Activated T-cell treated with anti-CD3 and anti-CD28 coated beads for 1 hour (primary cell): ENCODE measurements at regions not wholly inside any gene's neighbourhood (a gene's known extent, or its start where the extent isn't known, plus 50 kb on each side); places are given as distances from the start of the nearest gene placed in this dataset.
"Not testable (repeated sequence)": the region's sequence is repeated elsewhere in the genome, so short reads cannot be mapped to it uniquely, and the experiment has no call there.

Experiments used
- DNase-seq: peaks from one replicate; pipeline ENCODE4 v3.0.0-alpha.2; 2020; ENCODE audit warnings: low read depth

- no peak for DNase-seq
Observed at GRCh38 chr6:137709424-137710236, 157.4 kb upstream of the TNFAIP3 start.

- no peak for DNase-seq
Observed at GRCh38 chr6:137711972-137712371, 155.1 kb upstream of the TNFAIP3 start.

- DNase-seq: no peak
Observed at GRCh38 chr6:137712587-137712986, 154.5 kb upstream of the TNFAIP3 start.

- no peak for DNase-seq
Observed at GRCh38 chr6:137715589-137716045, 151.4 kb upstream of the TNFAIP3 start.

- DNase-seq: peak; percentile 55
Observed at GRCh38 chr6:137717074-137718073, 149.7 kb upstream of the TNFAIP3 start.

- DNase-seq: not testable (repeated sequence)
Observed at GRCh38 chr6:137718903-137719302, 148.2 kb upstream of the TNFAIP3 start.

- no peak for DNase-seq
Observed at GRCh38 chr6:137722749-137723272, 144.2 kb upstream of the TNFAIP3 start.

GRCh38 chr6:137723273-137724017 lies 143.6 kb upstream of the TNFAIP3 start:
- no peak for DNase-seq

GRCh38 chr6:137724018-137724403 lies 143.0 kb upstream of the TNFAIP3 start:
- no peak for DNase-seq

GRCh38 chr6:137724495-137725211 lies 142.4 kb upstream of the TNFAIP3 start:
- DNase-seq: no peak

GRCh38 chr6:137725949-137726348 lies 141.1 kb upstream of the TNFAIP3 start:
- DNase-seq: no peak

- DNase-seq: no peak
Observed at GRCh38 chr6:137726582-137726981, 140.5 kb upstream of the TNFAIP3 start.

GRCh38 chr6:137727216-137727765 lies 139.8 kb upstream of the TNFAIP3 start:
- DNase-seq: no peak

- DNase-seq: no peak
Observed at GRCh38 chr6:137728386-137729349, 138.4 kb upstream of the TNFAIP3 start.

- DNase-seq: no peak
Observed at GRCh38 chr6:137729866-137730629, 137.0 kb upstream of the TNFAIP3 start.

GRCh38 chr6:137731600-137731959 lies 135.5 kb upstream of the TNFAIP3 start:
- no peak for DNase-seq

- DNase-seq: no peak
Observed at GRCh38 chr6:137731960-137732616, 135.0 kb upstream of the TNFAIP3 start.

- no peak for DNase-seq
Observed at GRCh38 chr6:137733372-137733771, 133.7 kb upstream of the TNFAIP3 start.
